Activated T-helper 1 cell treated with anti-CD3 and anti-CD28 coated beads, Interleukin-12 subunit alpha, Interleukin-12 subunit beta, Interleukin-2, Interleukin-4 antibody, amounts not matched to agents 30 ng/mL and 10 ng/mL and 1 ng/mL, durations not matched to agents 14 hours and 24 hours and 36 hours (primary cell): ENCODE measurements at regions not wholly inside any gene's neighbourhood (a gene's known extent, or its start where the extent isn't known, plus 50 kb on each side); places are given as distances from the start of the nearest gene placed in this dataset.
"Not testable (repeated sequence)": the region's sequence is repeated elsewhere in the genome, so short reads cannot be mapped to it uniquely, and the experiment has no call there.

Experiments
- DNase-seq: peaks from one replicate; pipeline ENCODE4 v3.0.0; 2021; ENCODE audit warnings: low spot score
- H3K27ac Mint-ChIP-seq: one replicate; pipeline ENCODE4 v1.8.0; 2021; ENCODE audit warnings: mild to moderate bottlenecking, mixed read lengths
- H3K27me3 Mint-ChIP-seq: one replicate; pipeline ENCODE4 v1.8.0; 2022; ENCODE audit warnings: mild to moderate bottlenecking, moderate library complexity, mixed read lengths; ENCODE audit not compliant: insufficient read depth
- H3K36me3 Mint-ChIP-seq: one replicate; pipeline ENCODE4 v1.8.0; 2021; ENCODE audit warnings: low read depth, mixed read lengths
- H3K4me1 Mint-ChIP-seq: one replicate; pipeline ENCODE4 v1.8.0; 2021; ENCODE audit warnings: low read depth, mixed read lengths
- H3K4me3 Mint-ChIP-seq: one replicate; pipeline ENCODE4 v1.8.0; 2021; ENCODE audit warnings: mild to moderate bottlenecking, moderate library complexity, mixed read lengths
- H3K9me3 Mint-ChIP-seq: one replicate; pipeline ENCODE4 v1.8.0; 2021; ENCODE audit warnings: mixed read lengths
- intact Hi-C: fragments of 100-400 bp; cut with micrococcal nuclease; formaldehyde crosslinking; loops from one replicate; pipeline ENCODE4 v1.15.1; 2024

DNA sequence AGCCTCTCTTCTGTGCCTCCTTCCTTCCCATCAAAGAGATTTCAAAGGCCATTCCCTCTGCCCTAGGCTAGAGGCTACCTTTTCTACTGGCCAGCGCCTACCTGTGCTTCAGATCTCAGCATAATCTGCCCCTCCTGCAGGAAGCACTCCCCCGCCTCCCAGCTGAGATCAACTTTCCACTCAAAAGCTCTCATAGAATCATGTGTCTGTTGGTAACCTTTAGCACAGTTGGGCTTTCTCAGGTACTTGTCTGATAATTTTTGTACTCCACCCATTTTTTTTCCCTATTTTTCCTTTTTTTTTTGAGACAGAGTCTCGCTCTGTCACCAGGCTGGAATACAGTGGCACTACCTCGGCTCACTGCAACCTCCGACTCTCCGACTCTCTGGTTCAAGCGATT is 231.0 kb upstream of the PRSS58 start:
- Mint-ChIP-seq H3K36me3 (no peaks in the 10 kb centered on the region), H3K27me3 (peaks cover 5% of the 10 kb centered on the region), H3K9me3 (no peaks in the 10 kb centered on the region), H3K27ac (no peak overlapping the region), H3K4me3 (no peak overlapping the region), H3K4me1 (peaks cover 14% of the 10 kb centered on the region)
- intact Hi-C loops: no loop called here
- no peak for DNase-seq

DNA sequence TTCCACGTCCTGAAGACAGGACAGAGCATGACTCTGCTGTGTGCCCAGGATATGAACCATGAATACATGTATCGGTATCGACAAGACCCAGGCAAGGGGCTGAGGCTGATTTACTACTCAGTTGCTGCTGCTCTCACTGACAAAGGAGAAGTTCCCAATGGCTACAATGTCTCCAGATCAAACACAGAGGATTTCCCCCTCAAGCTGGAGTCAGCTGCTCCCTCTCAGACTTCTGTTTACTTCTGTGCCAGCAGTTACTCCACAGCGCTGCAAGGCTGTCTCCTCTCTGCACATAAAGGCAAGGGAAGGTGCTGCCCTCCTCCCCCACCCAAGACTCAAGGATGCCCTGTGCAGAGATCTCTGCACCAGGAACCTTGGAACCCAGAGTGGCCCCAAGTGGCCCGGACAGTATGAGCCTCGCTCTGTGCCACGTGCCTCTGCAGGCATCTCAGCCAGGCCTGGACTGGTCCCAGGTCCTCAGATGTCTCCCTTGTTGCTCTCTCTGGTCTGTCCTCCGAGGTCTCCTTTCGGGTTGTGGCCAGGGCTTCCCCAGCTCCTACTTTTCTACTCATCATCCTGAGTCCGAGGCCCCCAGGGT is 230.3 kb upstream of the PRSS58 start:
- intact Hi-C loops: no loop called here
- Mint-ChIP-seq H3K27me3 (peaks cover 5% of the 10 kb centered on the region), H3K4me1 (peaks cover 18% of the 10 kb centered on the region), H3K9me3 (no peaks in the 10 kb centered on the region), H3K27ac (no peak overlapping the region), H3K36me3 (no peaks in the 10 kb centered on the region), H3K4me3 (no peak overlapping the region)
- no peak for DNase-seq

DNA sequence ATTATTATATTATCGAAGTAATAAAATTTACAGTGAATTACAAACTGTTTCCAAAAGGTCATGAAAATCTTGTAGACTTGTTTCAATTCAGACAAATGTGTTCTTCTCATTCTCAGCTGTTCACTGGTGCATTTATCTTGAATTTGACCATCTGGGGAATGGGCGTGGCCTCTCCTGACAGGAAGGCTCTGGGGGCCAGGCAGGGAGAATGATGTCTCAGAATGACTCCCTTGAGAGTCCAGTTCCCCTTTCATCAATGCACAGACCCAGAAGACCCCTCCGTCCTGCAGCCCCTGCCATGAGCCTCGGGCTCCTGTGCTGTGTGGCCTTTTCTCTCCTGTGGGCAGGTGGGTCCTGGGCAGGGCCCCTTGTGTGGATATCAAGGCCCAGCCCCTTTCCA is 229.7 kb upstream of the PRSS58 start:
- H3K36me3 Mint-ChIP-seq, H3K27ac Mint-ChIP-seq, intact Hi-C loops, H3K27me3 Mint-ChIP-seq, H3K4me3 Mint-ChIP-seq, DNase-seq, H3K9me3 Mint-ChIP-seq: not testable (repeated sequence)
- H3K4me1 Mint-ChIP-seq: peaks cover 24% of the 10 kb centered on the region

DNA sequence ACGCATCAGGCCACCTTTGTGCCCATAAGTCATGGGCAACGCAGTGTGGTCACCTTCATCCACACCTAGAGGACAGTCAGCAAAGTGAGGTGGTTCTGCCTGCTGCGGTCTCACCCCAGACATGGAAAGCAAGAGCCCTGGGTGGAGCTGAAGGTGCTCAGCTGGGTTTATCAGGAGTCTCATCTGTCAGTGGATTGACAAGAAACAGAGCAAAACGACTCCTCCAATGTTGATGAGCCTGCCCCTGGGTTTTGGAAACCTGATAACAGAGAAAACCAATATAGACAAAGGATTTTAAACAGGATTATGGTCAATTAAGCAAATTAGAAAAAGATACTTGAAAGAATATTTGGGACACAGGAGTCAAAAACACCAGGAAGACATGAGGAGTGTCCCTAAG is 229.3 kb upstream of the PRSS58 start:
- Mint-ChIP-seq H3K27ac (no peak overlapping the region), H3K36me3 (no peaks in the 10 kb centered on the region), H3K4me1 (peaks cover 26% of the 10 kb centered on the region), H3K27me3 (peaks cover 5% of the 10 kb centered on the region), H3K4me3 (no peak overlapping the region), H3K9me3 (no peaks in the 10 kb centered on the region)
- intact Hi-C loops: no loop called here
- no peak for DNase-seq

DNA sequence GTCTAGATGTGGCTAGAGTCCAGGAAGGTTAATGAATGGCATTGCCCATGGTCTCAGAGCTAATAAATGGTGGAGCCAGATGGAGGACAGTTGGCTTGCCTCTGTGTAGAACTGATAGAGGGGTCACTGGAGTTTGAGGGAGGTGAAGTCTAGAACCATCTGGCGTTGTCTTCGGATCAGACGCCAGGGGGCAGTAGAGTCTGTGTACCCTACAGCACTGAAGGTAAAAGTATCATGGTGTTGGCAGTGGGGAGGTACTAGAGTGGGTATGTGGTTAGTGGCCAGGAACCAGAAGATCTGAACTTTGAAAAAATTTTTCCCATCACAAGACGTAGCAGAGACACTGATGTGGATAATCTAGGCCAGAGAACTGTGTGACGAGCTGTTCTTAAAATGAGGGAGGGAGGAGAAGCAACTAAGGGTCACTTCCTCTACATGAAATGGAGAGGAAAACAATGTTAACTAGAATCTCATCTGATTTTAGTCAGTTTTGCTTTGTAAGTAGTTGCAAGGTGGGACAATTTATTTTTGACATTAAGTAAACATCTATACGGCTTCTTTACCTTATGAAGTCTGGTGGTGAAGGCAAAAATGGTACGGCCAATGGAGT is 227.9 kb upstream of the PRSS58 start:
- no peaks in the 10 kb centered on the region for H3K9me3 Mint-ChIP-seq
- no peaks in the 10 kb centered on the region for H3K36me3 Mint-ChIP-seq
- no peak for DNase-seq
- H3K4me1 Mint-ChIP-seq: peaks cover 21% of the 10 kb centered on the region
- H3K27me3 Mint-ChIP-seq: peaks cover 5% of the 10 kb centered on the region
- no peak overlapping the region for H3K4me3 Mint-ChIP-seq
- H3K27ac Mint-ChIP-seq: no peak overlapping the region
- intact Hi-C loops: no loop called here

DNA sequence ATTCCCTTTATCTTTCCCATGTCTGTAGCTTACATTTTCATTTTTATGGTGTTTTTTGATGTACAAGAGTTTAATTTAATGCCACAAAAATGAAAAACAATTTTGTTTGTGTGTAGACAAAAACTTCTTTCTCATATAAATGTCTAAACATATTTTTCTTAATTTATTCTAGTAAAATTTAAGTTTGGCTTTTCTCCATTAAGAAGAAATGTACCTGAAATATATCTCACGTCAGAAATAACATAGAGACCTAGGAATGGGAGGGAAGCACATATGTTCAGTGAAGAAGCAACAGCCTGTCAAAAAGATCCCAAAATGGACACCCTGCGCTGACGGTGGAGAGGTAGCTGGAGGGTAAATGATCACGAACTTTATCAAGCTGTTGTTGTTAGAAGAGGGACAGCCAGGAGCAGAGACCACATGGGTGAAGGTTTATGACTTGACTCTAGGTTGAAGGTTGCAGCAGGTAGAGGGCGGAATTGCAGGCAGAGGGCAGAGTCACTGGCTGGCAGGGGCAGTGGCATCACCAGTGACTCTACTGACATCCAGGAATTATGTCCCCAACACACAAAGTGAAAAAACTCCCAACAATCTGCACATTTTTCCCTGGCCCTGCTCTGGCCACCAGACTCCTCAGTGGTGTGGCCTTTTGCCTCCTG is 225.9 kb upstream of the PRSS58 start:
- Mint-ChIP-seq H3K9me3 (no peaks in the 10 kb centered on the region), H3K4me3 (no peak overlapping the region), H3K4me1 (peaks cover 22% of the 10 kb centered on the region), H3K27me3 (peaks cover 3% of the 10 kb centered on the region), H3K27ac (no peak overlapping the region), H3K36me3 (no peaks in the 10 kb centered on the region)
- intact Hi-C loops: loop anchor here (1.0 to 2.0 kb wide), 2 partner anchors 24 to 71 kb away; no protein-coding TSS in a partner anchor
- no peak for DNase-seq

DNA sequence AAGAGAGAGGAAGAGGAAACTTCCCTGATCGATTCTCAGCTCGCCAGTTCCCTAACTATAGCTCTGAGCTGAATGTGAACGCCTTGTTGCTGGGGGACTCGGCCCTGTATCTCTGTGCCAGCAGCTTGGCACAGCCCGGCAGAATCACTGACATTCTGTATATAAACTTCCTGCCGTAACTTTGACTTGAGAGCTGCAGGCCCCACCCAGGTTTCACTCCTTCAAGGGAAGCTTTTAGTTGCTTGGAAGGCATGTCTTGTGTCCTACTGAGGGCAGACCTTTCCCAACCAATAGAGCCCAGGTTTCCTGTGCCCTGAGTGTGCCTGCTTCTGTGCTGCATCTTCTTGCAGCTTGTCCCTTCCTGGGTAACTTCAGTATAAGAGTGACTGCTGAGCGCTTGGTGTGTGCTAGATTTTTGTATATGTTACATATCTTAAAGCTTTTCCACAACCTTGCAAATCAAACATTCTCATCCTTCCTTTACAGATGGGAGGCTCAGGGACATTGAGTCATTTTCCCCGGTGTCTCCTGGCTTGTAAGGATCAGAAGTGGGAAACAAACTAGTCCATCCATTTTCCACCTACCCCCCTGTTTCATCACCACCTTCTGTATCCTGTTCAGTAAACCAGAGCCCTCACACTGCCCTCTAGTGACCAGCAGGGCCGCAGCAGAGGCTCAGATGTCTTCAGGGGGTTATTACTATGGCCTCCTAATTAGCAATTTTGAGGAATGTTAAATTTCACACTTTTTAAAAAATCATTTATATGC is 225.2 kb upstream of the PRSS58 start:
- intact Hi-C loops: loop anchor here (1.0 to 2.0 kb wide), 2 partner anchors 24 to 70 kb away; no protein-coding TSS in a partner anchor
- no peaks in the 10 kb centered on the region for H3K36me3 Mint-ChIP-seq
- peak; percentile 28 for DNase-seq
- H3K4me1 Mint-ChIP-seq: peaks cover 29% of the 10 kb centered on the region
- H3K27ac Mint-ChIP-seq: peak overlapping the region; percentile 78
- H3K27me3 Mint-ChIP-seq: peaks cover 3% of the 10 kb centered on the region
- no peaks in the 10 kb centered on the region for H3K9me3 Mint-ChIP-seq
- peak overlapping the region; percentile 50 for H3K4me3 Mint-ChIP-seq

DNA sequence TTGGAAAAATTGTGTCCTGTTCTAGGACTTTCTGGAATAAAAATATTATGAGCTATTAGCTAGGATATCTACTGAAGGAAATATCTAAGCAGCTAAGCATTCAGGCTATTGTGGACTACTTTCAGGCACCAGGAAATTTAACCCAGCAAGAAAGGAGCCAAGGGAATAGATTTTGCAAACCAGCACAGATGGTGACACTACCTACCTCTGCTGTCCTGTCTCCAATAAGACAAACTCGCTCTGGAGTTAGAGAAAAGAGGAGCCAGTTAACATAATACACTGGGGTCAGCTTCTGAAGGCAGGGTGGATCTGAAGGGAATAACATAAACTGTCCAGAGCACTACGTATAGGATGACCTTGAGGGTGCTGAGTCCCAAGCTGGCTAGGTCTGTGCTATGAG is 223.7 kb upstream of the PRSS58 start:
- Mint-ChIP-seq H3K27ac (no peak overlapping the region), H3K4me1 (peaks cover 44% of the 10 kb centered on the region)

DNA sequence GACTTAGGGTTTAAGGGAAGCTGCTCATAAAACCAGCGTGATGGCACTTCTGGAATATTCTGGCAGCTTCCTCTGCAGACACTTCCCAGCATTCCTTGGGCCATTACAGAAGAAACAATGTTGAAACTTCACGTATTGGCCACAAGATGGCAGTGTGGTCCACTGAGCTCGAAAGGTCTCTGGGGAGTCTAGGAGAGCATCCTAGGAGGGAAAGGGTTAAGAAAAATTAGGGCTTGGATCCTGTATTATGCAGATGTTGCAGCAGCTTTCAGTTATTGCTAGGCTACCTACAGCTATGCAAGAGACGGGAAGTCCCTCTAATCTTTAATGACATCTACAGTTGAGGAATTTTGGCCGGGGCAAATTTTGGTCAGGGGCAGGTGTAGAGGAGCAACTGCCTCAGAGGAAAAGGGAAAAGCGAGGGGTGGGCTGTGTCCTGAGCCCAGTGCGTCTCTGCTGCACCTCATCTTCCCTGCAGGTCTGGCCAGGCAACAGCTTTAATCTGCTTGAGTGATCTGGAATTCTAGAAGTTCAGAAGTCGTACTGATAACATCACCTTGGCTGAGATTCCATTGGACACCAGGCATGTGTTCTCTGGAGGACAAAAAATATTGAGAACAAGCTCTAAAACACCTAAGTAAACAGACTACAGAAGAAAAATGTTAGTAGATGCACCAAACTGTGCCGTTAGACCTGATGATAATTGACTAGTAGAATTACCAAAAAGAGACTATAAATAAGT is 220.8 kb upstream of the PRSS58 start:
- intact Hi-C loops: no loop called here
- no peaks in the 10 kb centered on the region for H3K36me3 Mint-ChIP-seq
- H3K4me1 Mint-ChIP-seq: peaks cover 44% of the 10 kb centered on the region
- H3K4me3 Mint-ChIP-seq: no peak overlapping the region
- no peaks in the 10 kb centered on the region for H3K9me3 Mint-ChIP-seq
- peak; percentile 9 for DNase-seq
- no peaks in the 10 kb centered on the region for H3K27me3 Mint-ChIP-seq
- peak overlapping the region; percentile 1 for H3K27ac Mint-ChIP-seq

More for the DNA sequence above, 223.7 kb upstream of the PRSS58 start:
- intact Hi-C loops: no loop called here
- H3K36me3 Mint-ChIP-seq: no peaks in the 10 kb centered on the region
- no peaks in the 10 kb centered on the region for H3K27me3 Mint-ChIP-seq
- DNase-seq: no peak
- H3K9me3 Mint-ChIP-seq: no peaks in the 10 kb centered on the region
- no peak overlapping the region for H3K4me3 Mint-ChIP-seq

DNA sequence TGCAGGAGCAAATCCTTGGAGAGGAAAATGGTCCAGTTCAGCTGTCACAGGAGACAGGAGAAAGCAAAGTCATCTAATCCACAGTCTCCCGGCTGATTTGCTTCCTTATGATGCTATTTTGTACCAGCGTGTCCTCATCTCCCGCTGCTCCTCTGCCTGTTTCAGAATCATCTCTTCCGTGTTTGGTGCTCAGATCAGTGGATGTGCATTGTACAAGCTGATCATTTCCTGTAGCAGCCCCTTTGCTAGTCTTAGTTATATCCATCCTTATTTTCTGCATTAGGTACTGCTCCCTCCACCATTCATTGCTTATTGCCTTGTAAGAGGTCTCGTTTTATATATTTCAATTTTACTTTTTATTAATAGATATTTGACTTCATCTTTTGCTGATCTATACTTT is 219.9 kb upstream of the PRSS58 start:
- H3K27me3 Mint-ChIP-seq, H3K9me3 Mint-ChIP-seq, H3K36me3 Mint-ChIP-seq, DNase-seq, H3K4me3 Mint-ChIP-seq, intact Hi-C loops: not testable (repeated sequence)
- Mint-ChIP-seq H3K4me1 (peaks cover 36% of the 10 kb centered on the region), H3K27ac (peak overlapping the region; percentile 74)

DNA sequence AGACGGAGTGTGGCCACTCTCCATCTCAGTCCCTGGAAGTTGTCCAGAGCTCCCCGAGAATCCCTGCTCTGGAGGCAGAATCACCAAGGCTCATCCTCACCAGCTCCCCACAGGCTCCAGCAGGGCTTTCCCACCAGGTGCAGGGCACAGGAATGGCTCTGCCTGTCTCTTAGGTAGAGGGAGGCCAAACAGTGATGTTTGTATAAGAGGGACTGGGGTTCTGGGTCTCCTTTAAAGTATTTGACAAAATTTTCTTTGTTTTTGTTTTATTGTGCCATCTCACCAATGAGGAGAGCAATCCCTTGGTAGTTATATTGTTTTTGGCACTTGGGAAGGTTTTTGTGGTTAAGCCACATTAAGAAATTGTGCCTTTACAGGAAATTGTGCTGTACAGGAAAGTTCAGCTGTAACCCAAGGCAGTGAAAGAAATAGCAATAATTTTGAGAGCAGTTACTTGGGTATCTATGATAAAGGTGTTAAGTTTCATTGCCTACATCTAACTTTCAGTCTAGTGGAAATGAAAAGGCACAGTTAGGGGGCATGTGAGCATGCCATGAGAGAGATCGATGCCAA is 219.3 kb upstream of the PRSS58 start:
- intact Hi-C loops: no loop called here
- peaks cover 31% of the 10 kb centered on the region for H3K4me1 Mint-ChIP-seq

DNA sequence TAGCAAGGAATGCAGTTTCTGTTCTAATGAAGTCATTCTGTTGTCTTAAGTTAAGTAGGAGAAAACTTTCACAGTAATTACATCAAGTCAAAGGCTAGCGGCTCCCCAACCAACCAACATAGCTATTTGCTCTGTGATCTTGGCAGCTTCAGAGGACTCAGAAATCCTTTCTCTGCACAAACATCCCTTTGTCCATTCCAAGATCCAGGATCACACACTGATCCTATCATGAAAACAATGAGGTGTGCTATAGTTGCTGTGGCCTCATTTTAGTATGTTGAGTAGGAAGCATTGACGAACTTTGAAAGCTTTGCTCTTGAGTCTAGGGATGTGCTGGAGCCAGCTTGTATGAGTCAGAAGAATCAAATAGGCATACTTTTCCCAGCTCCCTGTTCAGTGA is 218.2 kb upstream of the PRSS58 start:
- no peak for DNase-seq
- H3K4me1 Mint-ChIP-seq: peaks cover 31% of the 10 kb centered on the region
- intact Hi-C loops: no loop called here
- no peaks in the 10 kb centered on the region for H3K9me3 Mint-ChIP-seq
- H3K27me3 Mint-ChIP-seq: no peaks in the 10 kb centered on the region
- H3K4me3 Mint-ChIP-seq: no peak overlapping the region
- H3K36me3 Mint-ChIP-seq: no peaks in the 10 kb centered on the region
- H3K27ac Mint-ChIP-seq: no peak overlapping the region

More for the DNA sequence above, 219.3 kb upstream of the PRSS58 start:
- H3K9me3 Mint-ChIP-seq: no peaks in the 10 kb centered on the region
- peak overlapping the region; percentile 74 for H3K27ac Mint-ChIP-seq
- no peak for DNase-seq
- H3K36me3 Mint-ChIP-seq: no peaks in the 10 kb centered on the region
- no peaks in the 10 kb centered on the region for H3K27me3 Mint-ChIP-seq
- H3K4me3 Mint-ChIP-seq: peak overlapping the region; percentile 45
